K562 (cell line): ENCODE measurements at regions not wholly inside any gene's neighbourhood (a gene's known extent, or its start where the extent isn't known, plus 50 kb on each side); places are given as distances from the start of the nearest gene placed in this dataset.

Source experiments
- ATAC-seq: fragments of 200-7000 bp; cut with Tn5 transposase; 3 replicates; pipeline ENCODE4 v1.9.1; 2020; ENCODE audit warnings: moderate library complexity
- BruUV-seq: library from RNA; stranded (reverse); fragments of 400-500 nt; replicated peaks from 2 replicates; lab custom pipeline; 2021; lab: Mats Ljungman, UMichigan
- CTCF ChIA-PET: fragments of 300-600 bp; formaldehyde crosslinking; extraction: SDS; loops from one replicate; lab custom pipeline; 2021; ENCODE audit warnings: low intra/inter-chr PET ratio; lab: Yijun Ruan, JAX
- POLR2A ChIA-PET: fragments of 300-600, 350-650 bp; sonication (Branson Sonifier 250); formaldehyde crosslinking; extraction: SDS; loops from one replicate; lab custom pipeline; 2021; ENCODE audit warnings: antibody characterized with exemption, inconsistent platforms; lab: Yijun Ruan, JAX
- DNase-seq, 4 experiments: peaks; one replicate each; pipeline versions ENCODE4 v3.0.0 to v3.0.0-alpha.2; 2011 to 2018; ENCODE audit warnings: low spot score in 3 of 4, mixed read lengths in 3 of 4; ENCODE audit errors: extremely low read depth in 1 of 4
- FAIRE-seq: peaks from 2 replicates; lab custom pipeline; 2011; peaks lifted over from hg19 to GRCh38; lab: Jason Lieb, UNC
- H2AFZ ChIP-seq: 2 replicates; pipeline ENCODE4 v1.6.0; 2011; ENCODE audit warnings: low read depth, low read length, control low read depth, inconsistent platforms
- H3K27ac ChIP-seq: fragments of 200-600 bp; 3 replicates; pipeline ENCODE4 v1.8.0; 2011; ENCODE audit warnings: low read depth, mild to moderate bottlenecking, control low read depth, inconsistent platforms, low read length, moderate library complexity, mixed read lengths; ENCODE audit errors: extremely low read depth
- H3K27me3 ChIP-seq, 2 experiments: fragments of 300-600 bp in 1 of 2; 2 replicates in 1 of 2; 3 replicates in 1 of 2; pipeline versions ENCODE4 v1.6.0 to v1.8.0; 2011; ENCODE audit warnings: inconsistent platforms in 2 of 2, low read length in 2 of 2, mild to moderate bottlenecking in 1 of 2, mixed read lengths in 1 of 2, moderate library complexity in 1 of 2; ENCODE audit not compliant: control insufficient read depth in 2 of 2, insufficient read depth in 2 of 2
- H3K36me3 ChIP-seq: fragments of 300-600 bp; 3 replicates; pipeline ENCODE4 v1.8.0; 2011; ENCODE audit warnings: mild to moderate bottlenecking, low read length, inconsistent platforms; ENCODE audit not compliant: control insufficient read depth, insufficient read depth
- H3K4me1 ChIP-seq, 2 experiments: fragments of 200-600 bp in 1 of 2; replicated peaks in 1 of 2; 2 replicates in 1 of 2; 3 replicates in 1 of 2; pipeline versions ENCODE4 v1.5.1 to v1.8.0; 2011; ENCODE audit warnings: inconsistent platforms in 2 of 2, low read length in 2 of 2, mild to moderate bottlenecking in 1 of 2, mixed read lengths in 1 of 2, moderate library complexity in 1 of 2; ENCODE audit not compliant: control insufficient read depth in 2 of 2, insufficient read depth in 2 of 2
- H3K4me2 ChIP-seq: 2 replicates; pipeline ENCODE4 v1.6.1; 2011; ENCODE audit warnings: low read length, control low read depth, inconsistent platforms, mixed read lengths; ENCODE audit not compliant: insufficient read depth
- H3K4me3 ChIP-seq: fragments of 200-600 bp; sonication (generic), shearing (Covaris generic); 2 replicates; pipeline ENCODE4 v1.5.1; 2016; ENCODE audit warnings: control low read depth, inconsistent platforms
- H3K79me2 ChIP-seq: fragments of 200-600 bp; 3 replicates; pipeline ENCODE4 v1.8.0; 2011; ENCODE audit warnings: low read length, inconsistent platforms; ENCODE audit not compliant: control insufficient read depth, insufficient read depth
- H3K9ac ChIP-seq, 2 experiments: 2 replicates each; pipeline versions ENCODE4 v1.6.0 to v1.6.1; 2011; ENCODE audit warnings: low read depth in 2 of 2, low read length in 2 of 2, control low read depth in 1 of 2, inconsistent platforms in 1 of 2, mild to moderate bottlenecking in 1 of 2, mixed read lengths in 1 of 2; ENCODE audit not compliant: insufficient read depth in 1 of 2
- H3K9me1 ChIP-seq: one replicate; pipeline ENCODE4 v1.6.0; 2011; ENCODE audit warnings: inconsistent platforms, mild to moderate bottlenecking, low read length, moderate library complexity; ENCODE audit not compliant: control insufficient read depth, insufficient read depth
- H3K9me3 ChIP-seq: replicated peaks from 2 replicates; pipeline ENCODE4 v1.5.1; 2011; ENCODE audit warnings: low read depth, low read length, inconsistent platforms; ENCODE audit not compliant: control insufficient read depth, insufficient read depth
- H4K20me1 ChIP-seq: replicated peaks from 2 replicates; pipeline ENCODE4 v1.6.1; 2011; ENCODE audit warnings: low read length, inconsistent platforms, mixed read lengths; ENCODE audit not compliant: control insufficient read depth, insufficient read depth
- MXI1 ChIP-seq: IDR thresholded peaks from 2 replicates; pipeline ENCODE4 v1.6.1; 2011; ENCODE audit warnings: low read depth, mild to moderate bottlenecking, improper control_type of control experiment, low read length
- NFATC3 ChIP-seq: fragments of 450-650 bp; IDR thresholded peaks from 2 replicates; pipeline ENCODE4 v1.6.1; 2017; ENCODE audit warnings: mild to moderate bottlenecking
- RAD21 ChIP-seq, 2 experiments: fragments of 250-450 bp in 1 of 2; fragments of 450-650 bp in 1 of 2; sonication (Bioruptor Pico) in 1 of 2; formaldehyde crosslinking in 1 of 2; IDR thresholded peaks in 1 of 2; conservative IDR thresholded peaks in 1 of 2; 2 replicates each; pipeline versions ENCODE4 v1.4.0 to v1.8.0; 2020 to 2022; ENCODE audit warnings: mild to moderate bottlenecking in 2 of 2, moderate library complexity in 1 of 2
- SRSF9 ChIP-seq: fragments of 200-400 bp; formaldehyde crosslinking; IDR thresholded peaks from 2 replicates; pipeline ENCODE4 v1.6.1; 2017; ENCODE audit warnings: low read depth, low read length, borderline replicate concordance
- SUPT5H ChIP-seq: fragments of 450-650 bp; IDR thresholded peaks from 2 replicates; pipeline ENCODE4 v1.6.1; 2016
- ZFX ChIP-seq: sonication (generic); formaldehyde crosslinking; IDR thresholded peaks from 2 replicates; pipeline ENCODE4 v1.8.0; 2022; ENCODE audit warnings: mild to moderate bottlenecking, missing genetic modification reagents, moderate library complexity
- ZNF217 ChIP-seq: sonication (generic); formaldehyde crosslinking; IDR thresholded peaks from 2 replicates; pipeline ENCODE4 v1.8.0; 2022; ENCODE audit warnings: mild to moderate bottlenecking, missing genetic modification reagents
- ZNF41 ChIP-seq: fragments of 250-450 bp; sonication (Bioruptor Pico); conservative IDR thresholded peaks from 2 replicates; pipeline ENCODE4 v1.4.0; 2020; ENCODE audit warnings: mild to moderate bottlenecking
- ZNF444 ChIP-seq: fragments of 250-450 bp; sonication (Bioruptor Pico); IDR thresholded peaks from 2 replicates; pipeline ENCODE4 v1.4.0; 2020; ENCODE audit warnings: mild to moderate bottlenecking, moderate library complexity
- in situ Hi-C: fragments of 300-500 bp; cut with MboI; formaldehyde crosslinking; loops from 4 replicates; pipeline ENCODE4 v1.15.0; 2018; ENCODE audit warnings: inconsistent platforms, mixed read lengths
- intact Hi-C: fragments of 100-400 bp; cut with micrococcal nuclease; formaldehyde crosslinking; loops from 2 replicates; pipeline ENCODE4 v1.14.2; 2022
- TF ChIP-seq, protein P1 (sequence below), 2 experiments: fragments of 250-450 bp in 1 of 2; fragments of 450-650 bp in 1 of 2; sonication (Bioruptor Pico) in 1 of 2; IDR thresholded peaks; 2 replicates each; pipeline versions ENCODE4 v1.6.1 to v1.8.0; 2016 to 2021; ENCODE audit warnings: mild to moderate bottlenecking in 2 of 2, moderate library complexity in 2 of 2, missing compliant biosample characterization in 1 of 2, missing genetic modification characterization in 1 of 2
- TF ChIP-seq, protein P2 (sequence below): fragments of 450-650 bp; IDR thresholded peaks from 2 replicates; pipeline ENCODE4 v1.7.1; 2018; ENCODE audit warnings: mild to moderate bottlenecking, low read depth; ENCODE audit not compliant: partially characterized antibody
- TF ChIP-seq, protein P3 (sequence below): fragments of 250-450 bp; sonication (Bioruptor Pico); IDR thresholded peaks from 2 replicates; pipeline ENCODE4 v1.4.0; 2020; ENCODE audit warnings: mild to moderate bottlenecking, moderate library complexity
- TF ChIP-seq, protein P4 (sequence below): fragments of 250-450 bp; sonication (Bioruptor Pico); IDR thresholded peaks from 2 replicates; pipeline ENCODE4 v1.8.0; 2021; ENCODE audit warnings: mild to moderate bottlenecking, moderate library complexity
- TF ChIP-seq, protein P5 (sequence below): fragments of 250-450 bp; sonication (Bioruptor Pico); IDR thresholded peaks from 2 replicates; pipeline ENCODE4 v1.8.0; 2021; ENCODE audit warnings: borderline replicate concordance, mild to moderate bottlenecking, moderate library complexity; ENCODE audit not compliant: poor library complexity, severe bottlenecking

DNA sequence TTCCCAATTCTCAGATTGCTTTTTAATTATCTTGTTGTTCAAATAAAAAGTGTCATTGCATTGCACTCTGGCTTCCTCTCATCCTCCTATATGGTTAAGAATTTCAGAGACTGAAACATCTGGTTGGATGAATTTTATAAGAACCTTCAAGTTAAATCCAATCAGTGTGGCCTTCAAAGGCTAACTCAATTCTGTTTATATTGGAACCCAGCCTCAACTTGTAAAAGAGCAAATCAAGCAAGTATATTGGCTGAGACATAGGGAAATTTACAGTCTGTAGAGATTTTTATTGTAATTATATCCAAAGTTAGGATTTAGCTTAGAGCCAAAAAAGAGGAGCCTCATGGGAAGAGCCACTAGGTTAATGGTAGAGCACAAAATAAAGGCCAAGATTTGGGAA is 159.9 kb upstream of the FER start:
- BruUV-seq, result no TSS peak
- in situ Hi-C loops (no loop called here), intact Hi-C loops (no loop called here)
- Histone ChIP-seq H3K79me2 (no peaks in the 10 kb centered on the region), H3K4me2 (no peak overlapping the region), H3K4me1 (no peaks in the 10 kb centered on the region), H3K9me1 (no peaks in the 10 kb centered on the region), H3K27ac (no peak overlapping the region), H3K9me3 (no peaks in the 10 kb centered on the region), H3K9ac (no peak overlapping the region), H3K36me3 (no peaks in the 10 kb centered on the region), H3K4me3 (no peak overlapping the region), H4K20me1 (no peaks in the 10 kb centered on the region), H3K27me3 (peaks cover 0 to 4% of the 10 kb centered on the region in 2 experiments; a peak in 1 of 5 replicates), H2AFZ (no peak overlapping the region)
- CTCF ChIA-PET, result no interaction called here
- POLR2A ChIA-PET, result interaction anchor here (0.7 kb wide), 1 partner anchor 67 kb away, joined by 4 read pairs; no protein-coding TSS in a partner anchor
- DNase-seq, result no peak
- no peak for ATAC-seq
- FAIRE-seq, result no peak
- TF ChIP-seq ZNF444 (CRISPR knock-in tag) (no peak), MXI1 (no peak), ZFX (CRISPR knock-in tag) (no peak), SUPT5H (no peak), ZNF41 (CRISPR knock-in tag) (no peak), NFATC3 (no peak), RAD21 (CRISPR knock-in tag; conservative IDR thresholded peaks at IDR 0.05 in 1 of 2, IDR thresholded peaks at IDR 0.05 in 1 of 2) (no peak), SRSF9 (no peak), ZNF217 (CRISPR knock-in tag) (no peak)
- TF ChIP-seq, protein P1, sequence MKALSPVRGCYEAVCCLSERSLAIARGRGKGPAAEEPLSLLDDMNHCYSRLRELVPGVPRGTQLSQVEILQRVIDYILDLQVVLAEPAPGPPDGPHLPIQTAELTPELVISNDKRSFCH (CRISPR knock-in tag; IDR thresholded peaks at IDR 0.05), result no peak
- TF ChIP-seq, protein P1 (tag; IDR thresholded peaks at IDR 0.05), result no peak
- TF ChIP-seq, protein P2, sequence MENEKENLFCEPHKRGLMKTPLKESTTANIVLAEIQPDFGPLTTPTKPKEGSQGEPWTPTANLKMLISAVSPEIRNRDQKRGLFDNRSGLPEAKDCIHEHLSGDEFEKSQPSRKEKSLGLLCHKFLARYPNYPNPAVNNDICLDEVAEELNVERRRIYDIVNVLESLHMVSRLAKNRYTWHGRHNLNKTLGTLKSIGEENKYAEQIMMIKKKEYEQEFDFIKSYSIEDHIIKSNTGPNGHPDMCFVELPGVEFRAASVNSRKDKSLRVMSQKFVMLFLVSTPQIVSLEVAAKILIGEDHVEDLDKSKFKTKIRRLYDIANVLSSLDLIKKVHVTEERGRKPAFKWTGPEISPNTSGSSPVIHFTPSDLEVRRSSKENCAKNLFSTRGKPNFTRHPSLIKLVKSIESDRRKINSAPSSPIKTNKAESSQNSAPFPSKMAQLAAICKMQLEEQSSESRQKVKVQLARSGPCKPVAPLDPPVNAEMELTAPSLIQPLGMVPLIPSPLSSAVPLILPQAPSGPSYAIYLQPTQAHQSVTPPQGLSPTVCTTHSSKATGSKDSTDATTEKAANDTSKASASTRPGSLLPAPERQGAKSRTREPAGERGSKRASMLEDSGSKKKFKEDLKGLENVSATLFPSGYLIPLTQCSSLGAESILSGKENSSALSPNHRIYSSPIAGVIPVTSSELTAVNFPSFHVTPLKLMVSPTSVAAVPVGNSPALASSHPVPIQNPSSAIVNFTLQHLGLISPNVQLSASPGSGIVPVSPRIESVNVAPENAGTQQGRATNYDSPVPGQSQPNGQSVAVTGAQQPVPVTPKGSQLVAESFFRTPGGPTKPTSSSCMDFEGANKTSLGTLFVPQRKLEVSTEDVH, result no peak
- TF ChIP-seq, protein P3, sequence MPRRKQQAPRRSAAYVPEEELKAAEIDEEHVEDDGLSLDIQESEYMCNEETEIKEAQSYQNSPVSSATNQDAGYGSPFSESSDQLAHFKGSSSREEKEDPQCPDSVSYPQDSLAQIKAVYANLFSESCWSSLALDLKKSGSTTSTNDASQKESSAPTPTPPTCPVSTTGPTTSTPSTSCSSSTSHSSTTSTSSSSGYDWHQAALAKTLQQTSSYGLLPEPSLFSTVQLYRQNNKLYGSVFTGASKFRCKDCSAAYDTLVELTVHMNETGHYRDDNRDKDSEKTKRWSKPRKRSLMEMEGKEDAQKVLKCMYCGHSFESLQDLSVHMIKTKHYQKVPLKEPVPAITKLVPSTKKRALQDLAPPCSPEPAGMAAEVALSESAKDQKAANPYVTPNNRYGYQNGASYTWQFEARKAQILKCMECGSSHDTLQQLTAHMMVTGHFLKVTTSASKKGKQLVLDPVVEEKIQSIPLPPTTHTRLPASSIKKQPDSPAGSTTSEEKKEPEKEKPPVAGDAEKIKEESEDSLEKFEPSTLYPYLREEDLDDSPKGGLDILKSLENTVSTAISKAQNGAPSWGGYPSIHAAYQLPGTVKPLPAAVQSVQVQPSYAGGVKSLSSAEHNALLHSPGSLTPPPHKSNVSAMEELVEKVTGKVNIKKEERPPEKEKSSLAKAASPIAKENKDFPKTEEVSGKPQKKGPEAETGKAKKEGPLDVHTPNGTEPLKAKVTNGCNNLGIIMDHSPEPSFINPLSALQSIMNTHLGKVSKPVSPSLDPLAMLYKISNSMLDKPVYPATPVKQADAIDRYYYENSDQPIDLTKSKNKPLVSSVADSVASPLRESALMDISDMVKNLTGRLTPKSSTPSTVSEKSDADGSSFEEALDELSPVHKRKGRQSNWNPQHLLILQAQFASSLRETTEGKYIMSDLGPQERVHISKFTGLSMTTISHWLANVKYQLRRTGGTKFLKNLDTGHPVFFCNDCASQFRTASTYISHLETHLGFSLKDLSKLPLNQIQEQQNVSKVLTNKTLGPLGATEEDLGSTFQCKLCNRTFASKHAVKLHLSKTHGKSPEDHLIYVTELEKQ (CRISPR knock-in tag), result no peak
- TF ChIP-seq, protein P4, sequence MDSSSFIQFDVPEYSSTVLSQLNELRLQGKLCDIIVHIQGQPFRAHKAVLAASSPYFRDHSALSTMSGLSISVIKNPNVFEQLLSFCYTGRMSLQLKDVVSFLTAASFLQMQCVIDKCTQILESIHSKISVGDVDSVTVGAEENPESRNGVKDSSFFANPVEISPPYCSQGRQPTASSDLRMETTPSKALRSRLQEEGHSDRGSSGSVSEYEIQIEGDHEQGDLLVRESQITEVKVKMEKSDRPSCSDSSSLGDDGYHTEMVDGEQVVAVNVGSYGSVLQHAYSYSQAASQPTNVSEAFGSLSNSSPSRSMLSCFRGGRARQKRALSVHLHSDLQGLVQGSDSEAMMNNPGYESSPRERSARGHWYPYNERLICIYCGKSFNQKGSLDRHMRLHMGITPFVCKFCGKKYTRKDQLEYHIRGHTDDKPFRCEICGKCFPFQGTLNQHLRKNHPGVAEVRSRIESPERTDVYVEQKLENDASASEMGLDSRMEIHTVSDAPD (CRISPR knock-in tag), result no peak
- TF ChIP-seq, protein P5, sequence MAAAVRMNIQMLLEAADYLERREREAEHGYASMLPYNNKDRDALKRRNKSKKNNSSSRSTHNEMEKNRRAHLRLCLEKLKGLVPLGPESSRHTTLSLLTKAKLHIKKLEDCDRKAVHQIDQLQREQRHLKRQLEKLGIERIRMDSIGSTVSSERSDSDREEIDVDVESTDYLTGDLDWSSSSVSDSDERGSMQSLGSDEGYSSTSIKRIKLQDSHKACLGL (CRISPR knock-in tag), result no peak
